HEK293 (cell line): ENCODE measurements at regions not wholly inside any gene's neighbourhood (a gene's known extent, or its start where the extent isn't known, plus 50 kb on each side); places are given as distances from the start of the nearest gene placed in this dataset.
"Not testable (repeated sequence)": the region's sequence is repeated elsewhere in the genome, so short reads cannot be mapped to it uniquely, and the experiment has no call there.

Source experiments
- CTCF ChIA-PET: fragments of 350-600 bp; formaldehyde crosslinking; extraction: SDS; loops from one replicate; lab custom pipeline; 2021; ENCODE audit warnings: antibody characterized with exemption; lab: Yijun Ruan, JAX
- POLR2A ChIA-PET: fragments of 300-600 bp; formaldehyde crosslinking; extraction: SDS; loops from one replicate; lab custom pipeline; 2020; ENCODE audit warnings: antibody characterized with exemption, inconsistent platforms; lab: Yijun Ruan, JAX
- H3K27ac ChIP-seq: fragments of 200-500 bp; sonication (Bioruptor generic); 2 replicates; pipeline ENCODE4 v1.5.1; 2014; ENCODE audit warnings: low read depth, low read length, control low read depth, inconsistent platforms; ENCODE audit errors: extremely low read depth
- H3K36me3 ChIP-seq, 2 experiments: fragments of 200-500 bp in 1 of 2; sonication (Bioruptor generic) in 1 of 2; 1 replicate in 1 of 2; 2 replicates in 1 of 2; pipeline ENCODE4 v1.5.1; 2014 to 2017; ENCODE audit warnings: inconsistent platforms in 2 of 2, low read length in 2 of 2; ENCODE audit not compliant: control insufficient read depth in 2 of 2, insufficient read depth in 1 of 2
- H3K4me1 ChIP-seq: fragments of 200-500 bp; sonication (Bioruptor generic); 2 replicates; pipeline ENCODE4 v1.5.1; 2014; ENCODE audit warnings: mild to moderate bottlenecking, low read length, inconsistent platforms; ENCODE audit not compliant: control insufficient read depth, insufficient read depth
- H3K4me3 ChIP-seq: 2 replicates; pipeline ENCODE4 v1.5.1; 2011; ENCODE audit warnings: low read depth, mild to moderate bottlenecking, control low read depth, low read length, moderate library complexity
- H3K9me3 ChIP-seq: fragments of 200-500 bp; sonication (Bioruptor generic); 2 replicates; pipeline ENCODE4 v1.5.1; 2014; ENCODE audit warnings: low read depth, low read length, inconsistent platforms; ENCODE audit not compliant: control insufficient read depth, insufficient read depth
- BCL11A ChIP-seq: fragments of 450-650 bp; formaldehyde crosslinking; IDR thresholded peaks from 2 replicates; pipeline ENCODE4 v1.5.1; 2016; ENCODE audit warnings: low read depth, missing biosample characterization, missing genetic modification characterization
- CTCF ChIP-seq: fragments of 450-650 bp; formaldehyde crosslinking; IDR thresholded peaks from 2 replicates; pipeline ENCODE4 v1.5.1; 2016; ENCODE audit warnings: missing biosample characterization, missing genetic modification characterization
- FEZF1 ChIP-seq: fragments of 450-650 bp; formaldehyde crosslinking; IDR thresholded peaks from 2 replicates; pipeline ENCODE4 v1.5.1; 2016; ENCODE audit warnings: missing biosample characterization, missing genetic modification characterization
- KLF8 ChIP-seq: fragments of 450-650 bp; formaldehyde crosslinking; IDR thresholded peaks from 2 replicates; pipeline ENCODE4 v1.5.1; 2016; ENCODE audit warnings: missing biosample characterization, missing genetic modification characterization
- SP7 ChIP-seq: fragments of 450-650 bp; formaldehyde crosslinking; IDR thresholded peaks from 2 replicates; pipeline ENCODE4 v1.5.1; 2016; ENCODE audit warnings: missing biosample characterization, missing genetic modification characterization
- YY1 ChIP-seq: fragments of 450-650 bp; formaldehyde crosslinking; IDR thresholded peaks from 2 replicates; pipeline ENCODE4 v1.5.1; 2018; ENCODE audit warnings: missing biosample characterization, missing genetic modification characterization
- ZNF148 ChIP-seq: fragments of 450-650 bp; formaldehyde crosslinking; IDR thresholded peaks from 2 replicates; pipeline ENCODE4 v1.5.0; 2017; ENCODE audit warnings: missing biosample characterization, missing genetic modification characterization, borderline replicate concordance
- ZNF169 ChIP-seq: fragments of 450-650 bp; formaldehyde crosslinking; IDR thresholded peaks from 2 replicates; pipeline ENCODE4 v1.5.1; 2016; ENCODE audit warnings: missing biosample characterization, missing genetic modification characterization
- ZNF311 ChIP-seq: fragments of 450-650 bp; formaldehyde crosslinking; IDR thresholded peaks from 2 replicates; pipeline ENCODE4 v1.5.1; 2017; ENCODE audit warnings: missing biosample characterization, missing genetic modification characterization, borderline replicate concordance
- ZNF354C ChIP-seq: fragments of 450-650 bp; formaldehyde crosslinking; IDR thresholded peaks from 2 replicates; pipeline ENCODE4 v1.5.1; 2016; ENCODE audit warnings: missing biosample characterization, missing genetic modification characterization, low read depth, borderline replicate concordance
- ZNF398 ChIP-seq: fragments of 450-650 bp; formaldehyde crosslinking; IDR thresholded peaks from 2 replicates; pipeline ENCODE4 v1.5.1; 2017; ENCODE audit warnings: missing biosample characterization, missing genetic modification characterization
- ZNF426 ChIP-seq: fragments of 450-650 bp; formaldehyde crosslinking; IDR thresholded peaks from 2 replicates; pipeline ENCODE4 v1.5.1; 2017; ENCODE audit warnings: missing biosample characterization, missing genetic modification characterization, mild to moderate bottlenecking, inconsistent platforms, moderate library complexity
- ZNF747 ChIP-seq: fragments of 450-650 bp; formaldehyde crosslinking; IDR thresholded peaks from 2 replicates; pipeline ENCODE4 v1.5.1; 2016; ENCODE audit warnings: missing biosample characterization, missing genetic modification characterization
- TF ChIP-seq, protein P1 (sequence below): fragments of 450-650 bp; formaldehyde crosslinking; conservative IDR thresholded peaks from 2 replicates; pipeline ENCODE4 v1.5.1; 2016; ENCODE audit warnings: low read depth, missing biosample characterization, missing genetic modification characterization
- TF ChIP-seq, protein P2 (sequence below): IDR thresholded peaks from 2 replicates; pipeline ENCODE4 v1.6.1; 2011; ENCODE audit warnings: mild to moderate bottlenecking, low read depth, low read length, borderline replicate concordance

- Histone ChIP-seq H3K9me3 (no peaks in the 10 kb centered on the region), H3K27ac (no peak overlapping the region), H3K4me1 (no peaks in the 10 kb centered on the region), H3K4me3 (no peak overlapping the region), H3K36me3 (no peaks in the 10 kb centered on the region)
- ChIA-PET CTCF (interaction anchor here (0.6 kb wide), 1 partner anchor 98 kb away, joined by 3 read pairs; no protein-coding TSS in a partner anchor), POLR2A (no interaction called here)
- TF ChIP-seq ZNF354C (tag by site-specific recombination) (no peak), KLF8 (tag by site-specific recombination) (no peak), YY1 (tag by site-specific recombination) (no peak), ZNF426 (tag by site-specific recombination) (no peak), ZNF148 (tag by site-specific recombination) (no peak), CTCF (no peak), ZNF398 (no peak), SP7 (tag by site-specific recombination) (no peak), ZNF169 (tag by site-specific recombination) (no peak), BCL11A (tag by site-specific recombination) (no peak), FEZF1 (tag by site-specific recombination) (no peak), ZNF311 (tag by site-specific recombination) (no peak), ZNF747 (tag by site-specific recombination) (no peak)
- TF ChIP-seq, protein P1, sequence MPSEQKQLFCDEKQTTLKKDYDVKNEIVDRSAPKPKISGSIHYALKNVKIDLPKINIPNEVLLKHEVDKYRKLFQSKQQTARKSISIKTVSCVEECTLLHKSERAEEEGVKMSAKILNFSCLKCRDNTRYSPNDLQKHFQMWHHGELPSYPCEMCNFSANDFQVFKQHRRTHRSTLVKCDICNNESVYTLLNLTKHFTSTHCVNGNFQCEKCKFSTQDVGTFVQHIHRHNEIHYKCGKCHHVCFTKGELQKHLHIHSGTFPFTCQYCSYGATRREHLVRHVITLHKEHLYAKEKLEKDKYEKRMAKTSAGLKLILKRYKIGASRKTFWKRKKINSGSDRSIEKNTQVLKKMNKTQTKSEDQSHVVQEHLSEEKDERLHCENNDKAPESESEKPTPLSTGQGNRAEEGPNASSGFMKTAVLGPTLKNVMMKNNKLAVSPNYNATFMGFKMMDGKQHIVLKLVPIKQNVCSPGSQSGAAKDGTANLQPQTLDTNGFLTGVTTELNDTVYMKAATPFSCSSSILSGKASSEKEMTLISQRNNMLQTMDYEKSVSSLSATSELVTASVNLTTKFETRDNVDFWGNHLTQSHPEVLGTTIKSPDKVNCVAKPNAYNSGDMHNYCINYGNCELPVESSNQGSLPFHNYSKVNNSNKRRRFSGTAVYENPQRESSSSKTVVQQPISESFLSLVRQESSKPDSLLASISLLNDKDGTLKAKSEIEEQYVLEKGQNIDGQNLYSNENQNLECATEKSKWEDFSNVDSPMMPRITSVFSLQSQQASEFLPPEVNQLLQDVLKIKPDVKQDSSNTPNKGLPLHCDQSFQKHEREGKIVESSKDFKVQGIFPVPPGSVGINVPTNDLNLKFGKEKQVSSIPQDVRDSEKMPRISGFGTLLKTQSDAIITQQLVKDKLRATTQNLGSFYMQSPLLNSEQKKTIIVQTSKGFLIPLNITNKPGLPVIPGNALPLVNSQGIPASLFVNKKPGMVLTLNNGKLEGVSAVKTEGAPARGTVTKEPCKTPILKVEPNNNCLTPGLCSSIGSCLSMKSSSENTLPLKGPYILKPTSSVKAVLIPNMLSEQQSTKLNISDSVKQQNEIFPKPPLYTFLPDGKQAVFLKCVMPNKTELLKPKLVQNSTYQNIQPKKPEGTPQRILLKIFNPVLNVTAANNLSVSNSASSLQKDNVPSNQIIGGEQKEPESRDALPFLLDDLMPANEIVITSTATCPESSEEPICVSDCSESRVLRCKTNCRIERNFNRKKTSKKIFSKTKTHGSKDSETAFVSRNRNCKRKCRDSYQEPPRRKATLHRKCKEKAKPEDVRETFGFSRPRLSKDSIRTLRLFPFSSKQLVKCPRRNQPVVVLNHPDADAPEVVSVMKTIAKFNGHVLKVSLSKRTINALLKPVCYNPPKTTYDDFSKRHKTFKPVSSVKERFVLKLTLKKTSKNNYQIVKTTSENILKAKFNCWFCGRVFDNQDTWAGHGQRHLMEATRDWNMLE, result no peak
- TF ChIP-seq, protein P2, sequence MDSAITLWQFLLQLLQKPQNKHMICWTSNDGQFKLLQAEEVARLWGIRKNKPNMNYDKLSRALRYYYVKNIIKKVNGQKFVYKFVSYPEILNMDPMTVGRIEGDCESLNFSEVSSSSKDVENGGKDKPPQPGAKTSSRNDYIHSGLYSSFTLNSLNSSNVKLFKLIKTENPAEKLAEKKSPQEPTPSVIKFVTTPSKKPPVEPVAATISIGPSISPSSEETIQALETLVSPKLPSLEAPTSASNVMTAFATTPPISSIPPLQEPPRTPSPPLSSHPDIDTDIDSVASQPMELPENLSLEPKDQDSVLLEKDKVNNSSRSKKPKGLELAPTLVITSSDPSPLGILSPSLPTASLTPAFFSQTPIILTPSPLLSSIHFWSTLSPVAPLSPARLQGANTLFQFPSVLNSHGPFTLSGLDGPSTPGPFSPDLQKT, result no peak
Observed at GRCh38 chr5:159498630-159499029, 168.3 kb upstream of the IL12B start.

GRCh38 chr5:159502116-159502515 is 171.8 kb upstream of the IL12B start:
- H3K4me3 ChIP-seq, H3K27ac ChIP-seq, H3K36me3 ChIP-seq, CTCF ChIA-PET, H3K4me1 ChIP-seq, H3K9me3 ChIP-seq, POLR2A ChIA-PET: not testable (repeated sequence)
